ENCODE measurements at regions not wholly inside any gene's neighbourhood (a gene's known extent, or its start where the extent isn't known, plus 50 kb on each side); places are given as distances from the start of the nearest gene placed in this dataset.

GRCh38 chr3:30518872-30519271 is 87.5 kb upstream of the TGFBR2 start:
- no peaks in the 10 kb centered on the region for H3K9me3 ChIP-seq (ENCODE audit: control insufficient read depth, insufficient read depth, low read depth, low read length)
- no peak overlapping the region for H3K4me2 ChIP-seq (ENCODE audit: extremely low read depth, insufficient read depth, low read length)
- DNase-seq (ENCODE audit: low read depth in 2 of 2): peak; percentile 15 to 24
- TF ChIP-seq EZH2 (IDR thresholded peaks at IDR 0.05; ENCODE audit: low read length, missing control alignments): no peak
- TF ChIP-seq CTCF (conservative IDR thresholded peaks at IDR 0.05 in 1 of 2, IDR thresholded peaks at IDR 0.05 in 1 of 2; ENCODE audit: low read depth in 1 of 2, low read length in 2 of 2): no peak
- no peaks in the 10 kb centered on the region for H3K4me1 ChIP-seq (ENCODE audit: control insufficient read depth, extremely low read depth, insufficient read depth, low read length)
- no peaks in the 10 kb centered on the region for H3K79me2 ChIP-seq (ENCODE audit: control insufficient read depth, insufficient read depth, low read length)
- H4K20me1 ChIP-seq (ENCODE audit: control insufficient read depth, extremely low read depth, insufficient read depth, low read length): no peaks in the 10 kb centered on the region
- H3K27ac ChIP-seq (ENCODE audit: insufficient read depth, low read length): no peak overlapping the region
- H3K9ac ChIP-seq (ENCODE audit: insufficient read depth, low read length): no peak overlapping the region
- H3K4me3 ChIP-seq (replicated peaks in 1 of 4; ENCODE audit: control extremely low read depth in 1 of 4, insufficient read depth in 1 of 4, low read depth in 3 of 4, low read length in 4 of 4): no peak overlapping the region
- no peaks in the 10 kb centered on the region for H3K27me3 ChIP-seq (ENCODE audit: control insufficient read depth, insufficient read depth, low read length)
- no peaks in the 10 kb centered on the region for H3K36me3 ChIP-seq (ENCODE audit: control insufficient read depth, insufficient read depth, low read length)
- H2AFZ ChIP-seq (ENCODE audit: low read length): no peak overlapping the region

- no peak for DNase-seq (ENCODE audit: low read depth in 2 of 2)
- H3K4me3 ChIP-seq (replicated peaks in 1 of 4; ENCODE audit: control extremely low read depth in 1 of 4, insufficient read depth in 1 of 4, low read depth in 3 of 4, low read length in 4 of 4): no peak overlapping the region
- H3K79me2 ChIP-seq (ENCODE audit: control insufficient read depth, insufficient read depth, low read length): no peaks in the 10 kb centered on the region
- H3K36me3 ChIP-seq (ENCODE audit: control insufficient read depth, insufficient read depth, low read length): no peaks in the 10 kb centered on the region
- no peak overlapping the region for H2AFZ ChIP-seq (ENCODE audit: low read length)
- TF ChIP-seq CTCF (conservative IDR thresholded peaks at IDR 0.05 in 1 of 2, IDR thresholded peaks at IDR 0.05 in 1 of 2; ENCODE audit: low read depth in 1 of 2, low read length in 2 of 2): no peak
- no peak for TF ChIP-seq EZH2 (IDR thresholded peaks at IDR 0.05; ENCODE audit: low read length, missing control alignments)
- H3K9me3 ChIP-seq (ENCODE audit: control insufficient read depth, insufficient read depth, low read depth, low read length): no peaks in the 10 kb centered on the region
- no peak overlapping the region for H3K9ac ChIP-seq (ENCODE audit: insufficient read depth, low read length)
- H3K27ac ChIP-seq (ENCODE audit: insufficient read depth, low read length): no peak overlapping the region
- no peak overlapping the region for H3K4me2 ChIP-seq (ENCODE audit: extremely low read depth, insufficient read depth, low read length)
- no peaks in the 10 kb centered on the region for H3K4me1 ChIP-seq (ENCODE audit: control insufficient read depth, extremely low read depth, insufficient read depth, low read length)
- H3K27me3 ChIP-seq (ENCODE audit: control insufficient read depth, insufficient read depth, low read length): no peaks in the 10 kb centered on the region
- no peaks in the 10 kb centered on the region for H4K20me1 ChIP-seq (ENCODE audit: control insufficient read depth, extremely low read depth, insufficient read depth, low read length)
Observed at GRCh38 chr3:30520699-30521098, 85.7 kb upstream of the TGFBR2 start.

- H3K27me3 ChIP-seq (ENCODE audit: control insufficient read depth, insufficient read depth, low read length): no peaks in the 10 kb centered on the region
- no peaks in the 10 kb centered on the region for H3K4me1 ChIP-seq (ENCODE audit: control insufficient read depth, extremely low read depth, insufficient read depth, low read length)
- H3K36me3 ChIP-seq (ENCODE audit: control insufficient read depth, insufficient read depth, low read length): no peaks in the 10 kb centered on the region
- H3K27ac ChIP-seq (ENCODE audit: insufficient read depth, low read length): no peak overlapping the region
- TF ChIP-seq CTCF (conservative IDR thresholded peaks at IDR 0.05 in 1 of 2, IDR thresholded peaks at IDR 0.05 in 1 of 2; ENCODE audit: low read depth in 1 of 2, low read length in 2 of 2): no peak
- TF ChIP-seq EZH2 (IDR thresholded peaks at IDR 0.05; ENCODE audit: low read length, missing control alignments): no peak
- H3K9me3 ChIP-seq (ENCODE audit: control insufficient read depth, insufficient read depth, low read depth, low read length): no peaks in the 10 kb centered on the region
- H3K4me2 ChIP-seq (ENCODE audit: extremely low read depth, insufficient read depth, low read length): no peak overlapping the region
- H3K79me2 ChIP-seq (ENCODE audit: control insufficient read depth, insufficient read depth, low read length): no peaks in the 10 kb centered on the region
- DNase-seq (ENCODE audit: low read depth in 2 of 2): no peak
- H3K9ac ChIP-seq (ENCODE audit: insufficient read depth, low read length): no peak overlapping the region
- H4K20me1 ChIP-seq (ENCODE audit: control insufficient read depth, extremely low read depth, insufficient read depth, low read length): no peaks in the 10 kb centered on the region
- H2AFZ ChIP-seq (ENCODE audit: low read length): no peak overlapping the region
- H3K4me3 ChIP-seq (replicated peaks in 1 of 4; ENCODE audit: control extremely low read depth in 1 of 4, insufficient read depth in 1 of 4, low read depth in 3 of 4, low read length in 4 of 4): no peak overlapping the region
Observed at GRCh38 chr3:30521156-30521715, 85.2 kb upstream of the TGFBR2 start.

Measured in fibroblast of lung (primary cell).